GM18526 (cell line): ENCODE measurements at regions not wholly inside any gene's neighbourhood (a gene's known extent, or its start where the extent isn't known, plus 50 kb on each side); places are given as distances from the start of the nearest gene placed in this dataset.

Experiments
- POLR2A ChIP-seq: IDR thresholded peaks from 3 replicates; pipeline ENCODE4 v1.6.1; 2011; ENCODE audit not compliant: insufficient read length; ENCODE audit errors: extremely low read depth

GRCh38 chr3:106392915-106393314 is 524.1 kb upstream of the CBLB start:
- TF ChIP-seq POLR2A: no peak

DNA sequence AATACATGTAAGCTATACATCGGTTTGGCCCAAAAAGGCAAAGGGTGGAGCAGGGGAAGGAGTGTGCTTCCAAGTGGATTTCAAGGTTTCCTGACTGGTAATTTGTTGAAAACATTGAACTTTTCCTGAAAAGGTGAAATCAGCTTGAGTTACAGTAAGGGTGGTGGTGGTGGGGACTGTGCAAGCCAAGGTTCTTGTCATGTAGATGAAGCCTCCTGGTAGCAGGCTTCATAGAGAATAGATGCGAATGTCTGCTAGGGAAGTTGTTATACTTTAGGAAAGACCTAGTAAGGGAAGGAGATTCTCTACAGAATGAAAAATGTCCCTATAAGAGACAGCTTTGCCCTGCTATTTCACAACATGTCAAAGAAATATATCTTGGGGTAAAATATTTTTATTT is 528.2 kb upstream of the CBLB start:
- TF ChIP-seq POLR2A: no peak

GRCh38 chr3:106398891-106399600 is 530.2 kb upstream of the CBLB start:
- no peak for TF ChIP-seq POLR2A

DNA sequence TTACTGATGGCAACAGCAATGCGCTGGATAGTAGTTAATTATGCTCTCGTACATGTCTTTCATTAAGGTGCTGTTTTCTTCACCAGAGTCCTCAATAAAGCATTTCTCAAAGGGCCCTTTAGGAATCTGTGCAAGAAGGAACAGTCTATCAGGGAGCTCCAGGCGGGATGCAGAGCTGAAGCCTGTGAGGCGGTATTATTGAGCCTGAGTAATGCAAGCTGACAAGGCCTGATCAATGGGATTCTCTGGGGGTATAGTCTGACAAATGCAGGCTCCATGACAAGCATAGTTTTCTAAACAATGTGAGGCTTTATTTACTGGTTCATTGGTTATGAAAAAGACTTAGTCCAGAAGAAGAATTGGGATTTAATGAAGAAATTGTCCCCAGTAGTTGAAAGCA is 530.9 kb upstream of the CBLB start:
- TF ChIP-seq POLR2A: no peak

DNA sequence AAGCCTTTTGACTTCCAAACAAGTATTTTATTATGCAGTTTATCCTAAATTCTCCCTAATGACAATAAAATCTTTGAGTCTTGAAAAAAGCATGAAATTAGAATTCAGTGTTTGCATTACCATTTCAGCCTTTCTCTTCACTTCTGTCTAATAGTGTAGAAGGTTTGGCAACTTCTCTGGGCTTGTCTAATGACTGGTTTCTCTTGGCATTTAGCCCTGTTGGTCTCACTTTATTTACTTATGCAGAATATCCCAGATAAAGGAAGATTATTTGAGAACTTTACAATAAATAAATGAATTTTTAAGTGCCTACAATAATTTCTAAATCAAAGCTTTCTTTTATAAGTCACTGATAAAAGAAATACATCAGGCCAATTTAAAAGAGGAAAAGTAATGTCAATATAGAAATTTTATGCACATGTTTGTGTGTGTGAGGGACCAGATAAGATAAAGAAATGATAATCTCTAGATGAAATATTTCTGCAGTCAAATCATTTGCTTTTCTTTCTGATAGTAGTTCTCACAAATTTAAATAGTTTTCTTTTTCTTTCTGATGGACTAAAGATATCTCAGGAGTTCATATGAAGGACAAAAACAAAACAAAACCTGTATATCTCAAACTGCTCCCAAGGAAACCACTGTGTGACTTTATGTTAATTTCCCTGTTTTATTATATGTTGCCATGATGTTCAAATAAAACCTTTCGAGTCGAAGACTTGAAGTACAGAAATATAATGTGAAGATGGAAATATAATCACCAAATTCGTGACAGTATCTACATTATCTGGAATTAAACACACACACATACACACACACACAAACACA is 533.1 kb upstream of the CBLB start:
- TF ChIP-seq POLR2A: no peak

- no peak for TF ChIP-seq POLR2A
These were observed 534.7 kb upstream of the CBLB start for GRCh38 chr3:106403371-106404145.

DNA sequence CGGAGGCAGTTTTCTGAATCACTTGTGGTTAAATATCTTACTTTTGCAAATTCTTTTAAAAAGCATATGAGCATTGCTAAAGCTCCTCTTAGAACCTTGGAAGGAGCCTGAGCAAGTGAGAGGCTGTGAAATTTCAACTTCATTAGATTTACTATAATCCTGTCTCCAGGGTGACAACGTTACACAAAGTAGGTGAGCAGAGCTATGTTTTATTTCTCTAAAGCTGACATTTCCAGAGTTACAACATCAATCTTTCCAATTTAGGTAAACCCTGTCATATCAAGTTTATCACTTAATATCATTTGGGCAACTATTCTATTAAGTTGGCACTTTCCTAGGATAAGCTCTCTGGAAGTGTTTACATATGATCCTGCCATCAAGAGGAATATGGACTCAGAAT is 544.9 kb upstream of the CBLB start:
- no peak for TF ChIP-seq POLR2A

DNA sequence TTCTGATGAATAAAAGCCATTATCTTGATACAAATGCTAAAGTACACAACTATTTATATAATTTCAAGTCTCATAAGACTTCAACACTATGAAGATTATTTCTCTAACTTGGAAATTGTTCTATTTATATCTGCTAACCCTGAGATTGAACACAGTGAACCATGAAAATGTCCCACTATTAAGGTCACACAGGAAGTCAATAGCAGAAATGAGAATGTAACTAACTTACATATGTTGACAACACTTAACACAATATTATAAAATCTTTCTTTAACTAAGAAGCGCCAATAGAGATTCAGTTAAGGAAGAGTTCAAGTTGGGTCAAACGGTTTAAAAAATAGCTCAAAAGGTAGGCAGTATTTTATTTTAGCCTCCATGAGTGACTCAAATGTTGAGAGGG is 551.8 kb upstream of the CBLB start:
- TF ChIP-seq POLR2A: no peak

GRCh38 chr3:106421426-106421825 is 552.6 kb upstream of the CBLB start:
- TF ChIP-seq POLR2A: no peak

DNA sequence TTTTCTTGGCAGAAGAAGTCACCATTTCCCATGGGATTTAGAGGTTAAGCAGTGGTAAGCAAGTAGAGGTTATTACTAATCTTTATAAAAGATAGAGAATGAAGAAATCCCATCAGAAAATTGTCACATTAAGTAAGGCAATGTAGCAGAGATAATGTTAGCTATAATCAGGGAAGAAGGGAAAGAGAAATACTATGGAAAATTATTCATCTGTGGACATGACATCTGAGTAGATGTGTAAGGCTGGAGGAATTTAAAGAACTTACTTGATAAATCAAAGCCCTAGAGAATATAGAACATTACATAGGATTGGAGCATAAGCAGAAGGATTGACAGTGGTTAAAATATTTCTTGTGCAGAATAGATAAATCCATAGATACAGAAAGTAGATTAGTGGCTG is 553.1 kb upstream of the CBLB start:
- TF ChIP-seq POLR2A: no peak

DNA sequence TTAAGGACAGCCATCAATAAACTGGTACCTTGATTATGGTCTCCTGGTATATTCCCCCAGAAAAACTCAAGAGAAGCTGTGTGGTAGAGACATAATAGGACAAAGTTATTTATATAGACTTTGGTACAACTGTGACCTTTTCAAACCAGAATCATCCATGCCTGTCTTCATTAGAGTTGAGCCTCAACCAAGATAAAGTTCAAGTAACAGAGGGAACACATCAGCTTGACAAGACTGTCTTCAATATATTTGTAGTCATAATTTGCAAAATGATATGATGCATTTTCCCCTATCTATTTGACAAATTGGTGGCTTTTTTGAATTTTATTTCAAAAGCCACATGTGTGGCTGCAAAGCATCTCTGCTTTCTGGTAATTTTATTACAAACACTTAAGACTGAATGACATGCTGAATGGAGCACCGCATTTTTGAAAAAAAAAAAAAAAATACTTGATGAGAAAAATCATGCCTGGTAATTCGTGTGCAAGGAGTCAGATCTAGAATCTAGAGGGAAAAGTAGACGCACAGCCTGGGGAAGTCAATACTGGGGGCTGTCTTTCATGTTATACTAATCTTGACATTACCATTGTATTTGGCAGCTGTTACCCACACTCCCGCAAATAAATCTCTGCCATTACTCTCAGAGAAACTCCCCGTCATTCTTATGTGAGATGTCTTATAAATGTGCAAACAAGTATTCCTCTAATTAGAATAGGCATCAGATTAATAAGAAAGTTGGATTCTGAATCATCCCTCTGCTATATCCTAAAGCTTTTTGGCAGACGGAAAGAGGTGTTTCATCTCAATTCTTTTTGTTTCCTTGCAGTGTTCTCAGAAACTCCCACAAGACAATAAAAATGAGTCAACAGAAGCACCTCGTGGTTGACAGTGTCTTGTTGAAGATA is 554.8 kb upstream of the CBLB start:
- no peak for TF ChIP-seq POLR2A

GRCh38 chr3:106425026-106425425 is 556.2 kb upstream of the CBLB start:
- TF ChIP-seq POLR2A: no peak

DNA sequence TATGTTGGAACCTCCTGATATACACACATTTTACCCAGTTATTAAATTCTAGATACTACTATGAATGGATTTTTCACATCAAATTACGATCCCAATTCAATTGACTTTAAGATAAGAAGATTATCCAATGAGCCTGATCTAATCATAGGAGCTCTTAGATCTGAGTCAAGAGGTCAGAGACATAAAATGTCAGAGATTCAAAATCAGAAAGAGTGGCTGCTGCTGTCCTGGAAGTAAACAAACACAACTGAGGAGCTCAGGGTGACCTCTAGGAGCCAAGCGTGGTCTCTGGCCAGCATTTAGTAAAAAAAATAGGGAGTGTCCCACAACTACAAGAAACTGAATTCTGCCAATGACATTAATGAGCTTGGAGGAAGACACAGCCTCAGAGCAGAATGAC is 557.1 kb upstream of the CBLB start:
- no peak for TF ChIP-seq POLR2A

DNA sequence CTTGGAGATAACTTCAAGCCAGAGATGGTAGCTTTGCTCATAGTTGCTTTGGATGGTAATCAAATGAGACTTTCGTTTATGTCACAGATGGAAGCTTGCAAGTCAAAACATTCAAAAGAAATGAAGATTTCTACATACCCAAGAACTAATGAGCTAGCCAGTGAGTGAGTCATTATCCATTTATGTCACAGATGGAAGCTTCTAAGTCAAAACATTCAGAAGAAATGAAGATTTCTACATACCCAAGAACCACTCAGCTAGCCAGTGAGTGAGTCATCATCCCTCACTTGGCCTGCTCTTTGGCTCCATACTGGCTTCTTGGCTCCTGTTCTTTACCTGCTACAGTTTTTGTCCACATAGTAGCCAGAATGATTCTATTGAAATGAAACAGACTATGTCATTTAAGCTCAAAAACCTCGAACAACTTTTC is 559.8 kb upstream of the CBLB start:
- no peak for TF ChIP-seq POLR2A

GRCh38 chr3:106431721-106432120 is 562.9 kb upstream of the CBLB start:
- TF ChIP-seq POLR2A: no peak

- TF ChIP-seq POLR2A: no peak
These were observed 567.2 kb upstream of the CBLB start for GRCh38 chr3:106435899-106436453.
